Caco-2 (cell line): ENCODE measurements at regions not wholly inside any gene's neighbourhood (a gene's known extent, or its start where the extent isn't known, plus 50 kb on each side); places are given as distances from the start of the nearest gene placed in this dataset.

ENCODE experiments used
- BruUV-seq: library from RNA; stranded (reverse); fragments of 400-500 nt; replicated peaks from 2 replicates; lab custom pipeline; 2021; lab: Mats Ljungman, UMichigan
- CTCF ChIA-PET: fragments of 300-600 bp; sonication (Branson Sonifier 250); formaldehyde crosslinking; loops from one replicate; lab custom pipeline; 2022; ENCODE audit warnings: antibody characterized with exemption; lab: Charles Lee
- POLR2A ChIA-PET: fragments of 300-600 bp; sonication (Branson Sonifier 250); formaldehyde crosslinking; loops from one replicate; lab custom pipeline; 2022; ENCODE audit warnings: antibody characterized with exemption; lab: Charles Lee
- DNase-seq, 2 experiments: peaks; one replicate each; pipeline versions ENCODE4 v3.0.0 to v3.0.0-alpha.2; 2020 to 2022
- H3K27me3 ChIP-seq: replicated peaks from 2 replicates; pipeline ENCODE4 v1.6.0; 2011; ENCODE audit warnings: low read length; ENCODE audit not compliant: control insufficient read depth, insufficient read depth
- H3K36me3 ChIP-seq: 2 replicates; pipeline ENCODE4 v1.5.1; 2011; ENCODE audit warnings: low read length; ENCODE audit not compliant: control insufficient read depth, insufficient read depth
- H3K4me1 ChIP-seq: fragments of 250-450 bp; sonication (Bioruptor Pico); 2 replicates; pipeline ENCODE4 v1.5.1; 2020; ENCODE audit warnings: mild to moderate bottlenecking
- H3K4me3 ChIP-seq: 2 replicates; pipeline ENCODE4 v1.5.1; 2011; ENCODE audit warnings: low read depth, mild to moderate bottlenecking, control low read depth, low read length
- H3K9me3 ChIP-seq: fragments of 250-450 bp; sonication (Bioruptor Pico); 2 replicates; pipeline ENCODE4 v1.5.1; 2020; ENCODE audit warnings: mild to moderate bottlenecking, moderate library complexity
- H3K27ac Mint-ChIP-seq: one replicate; pipeline ENCODE4 v1.8.0; 2022; ENCODE audit warnings: mixed read lengths; ENCODE audit not compliant: unreplicated experiment
- H3K27me3 Mint-ChIP-seq: one replicate; pipeline ENCODE4 v1.8.0; 2022; ENCODE audit warnings: mixed read lengths; ENCODE audit not compliant: insufficient read depth, unreplicated experiment
- H3K36me3 Mint-ChIP-seq: one replicate; pipeline ENCODE4 v1.8.0; 2022; ENCODE audit warnings: mild to moderate bottlenecking, mixed read lengths; ENCODE audit not compliant: insufficient read depth, unreplicated experiment
- H3K4me1 Mint-ChIP-seq: one replicate; pipeline ENCODE4 v1.8.0; 2022; ENCODE audit warnings: low read depth, mixed read lengths; ENCODE audit not compliant: unreplicated experiment
- H3K4me3 Mint-ChIP-seq: one replicate; pipeline ENCODE4 v1.8.0; 2022; ENCODE audit warnings: mild to moderate bottlenecking, moderate library complexity, mixed read lengths; ENCODE audit not compliant: unreplicated experiment
- H3K9me3 Mint-ChIP-seq: one replicate; pipeline ENCODE4 v1.8.0; 2022; ENCODE audit warnings: mixed read lengths; ENCODE audit not compliant: unreplicated experiment
- intact Hi-C: fragments of 100-400 bp; cut with micrococcal nuclease; formaldehyde crosslinking; loops from one replicate; pipeline ENCODE4 v1.10.0; 2022; ENCODE audit not compliant: unreplicated experiment
- TF ChIP-seq, protein P1 (sequence below), 2 experiments: fragments of 200-600 bp in 1 of 2; IDR thresholded peaks; 1 replicate in 1 of 2; 2 replicates in 1 of 2; pipeline versions ENCODE4 v1.5.1 to v1.8.0; 2011 to 2022; ENCODE audit warnings: antibody characterized with exemption in 1 of 2, control low read depth in 1 of 2, inconsistent platforms in 1 of 2, low read depth in 1 of 2, low read length in 1 of 2, mild to moderate bottlenecking in 1 of 2, moderate library complexity in 1 of 2; ENCODE audit not compliant: insufficient read depth in 1 of 2, severe bottlenecking in 1 of 2, unreplicated experiment in 1 of 2

DNA sequence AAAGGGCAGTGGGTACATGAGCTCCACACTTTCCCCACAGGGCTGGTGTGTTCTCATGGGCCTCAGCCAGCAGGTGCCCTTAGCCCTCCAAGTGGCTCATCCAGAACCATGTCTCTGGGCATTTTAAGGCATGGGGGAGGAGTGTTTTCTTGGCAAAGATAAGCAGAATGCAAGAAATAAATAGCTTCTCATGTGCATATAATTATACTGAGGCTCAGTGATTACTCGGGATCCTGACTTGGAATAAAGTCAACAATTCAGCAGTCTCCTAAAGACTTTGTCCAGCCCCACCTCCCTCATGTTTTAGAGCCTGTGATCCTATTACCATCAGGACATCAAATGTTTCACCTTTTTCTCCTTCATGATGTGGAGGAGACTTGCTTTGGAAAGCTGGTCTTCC is 92.7 kb upstream of the COG2 start:
- Histone ChIP-seq H3K27me3 (no peaks in the 10 kb centered on the region), H3K36me3 (no peaks in the 10 kb centered on the region), H3K4me3 (no peak overlapping the region), H3K9me3 (no peaks in the 10 kb centered on the region), H3K4me1 (no peaks in the 10 kb centered on the region)
- TF ChIP-seq, protein P1, sequence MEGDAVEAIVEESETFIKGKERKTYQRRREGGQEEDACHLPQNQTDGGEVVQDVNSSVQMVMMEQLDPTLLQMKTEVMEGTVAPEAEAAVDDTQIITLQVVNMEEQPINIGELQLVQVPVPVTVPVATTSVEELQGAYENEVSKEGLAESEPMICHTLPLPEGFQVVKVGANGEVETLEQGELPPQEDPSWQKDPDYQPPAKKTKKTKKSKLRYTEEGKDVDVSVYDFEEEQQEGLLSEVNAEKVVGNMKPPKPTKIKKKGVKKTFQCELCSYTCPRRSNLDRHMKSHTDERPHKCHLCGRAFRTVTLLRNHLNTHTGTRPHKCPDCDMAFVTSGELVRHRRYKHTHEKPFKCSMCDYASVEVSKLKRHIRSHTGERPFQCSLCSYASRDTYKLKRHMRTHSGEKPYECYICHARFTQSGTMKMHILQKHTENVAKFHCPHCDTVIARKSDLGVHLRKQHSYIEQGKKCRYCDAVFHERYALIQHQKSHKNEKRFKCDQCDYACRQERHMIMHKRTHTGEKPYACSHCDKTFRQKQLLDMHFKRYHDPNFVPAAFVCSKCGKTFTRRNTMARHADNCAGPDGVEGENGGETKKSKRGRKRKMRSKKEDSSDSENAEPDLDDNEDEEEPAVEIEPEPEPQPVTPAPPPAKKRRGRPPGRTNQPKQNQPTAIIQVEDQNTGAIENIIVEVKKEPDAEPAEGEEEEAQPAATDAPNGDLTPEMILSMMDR (IDR thresholded peaks at IDR 0.05; ENCODE audit: insufficient read depth in 1 of 2, low read depth in 1 of 2, low read length in 1 of 2, severe bottlenecking in 1 of 2, unreplicated experiment in 1 of 2) = no peak
- H3K36me3 Mint-ChIP-seq = no peaks in the 10 kb centered on the region
- H3K27ac Mint-ChIP-seq = no peak overlapping the region
- H3K27me3 Mint-ChIP-seq = peaks cover 9% of the 10 kb centered on the region
- H3K4me1 Mint-ChIP-seq = no peaks in the 10 kb centered on the region
- POLR2A ChIA-PET = no interaction called here
- no peak for DNase-seq
- H3K4me3 Mint-ChIP-seq = no peak overlapping the region
- CTCF ChIA-PET = interaction anchor here (0.6 kb wide), 1 partner anchor 910 kb away, joined by 3 read pairs; no protein-coding TSS in a partner anchor
- no TSS peak for BruUV-seq
- intact Hi-C loops = no loop called here
- no peaks in the 10 kb centered on the region for H3K9me3 Mint-ChIP-seq

GRCh38 chr1:230548997-230549396 is 93.3 kb upstream of the COG2 start:
- POLR2A ChIA-PET = no interaction called here
- Mint-ChIP-seq H3K36me3 (no peaks in the 10 kb centered on the region), H3K27ac (no peak overlapping the region), H3K9me3 (no peaks in the 10 kb centered on the region), H3K4me1 (no peaks in the 10 kb centered on the region), H3K4me3 (no peak overlapping the region), H3K27me3 (peaks cover 9% of the 10 kb centered on the region)
- Histone ChIP-seq H3K9me3 (no peaks in the 10 kb centered on the region), H3K27me3 (no peaks in the 10 kb centered on the region), H3K36me3 (no peaks in the 10 kb centered on the region), H3K4me1 (no peaks in the 10 kb centered on the region), H3K4me3 (no peak overlapping the region)
- intact Hi-C loops = no loop called here
- TF ChIP-seq, protein P1 (IDR thresholded peaks at IDR 0.05; ENCODE audit: insufficient read depth in 1 of 2, low read depth in 1 of 2, low read length in 1 of 2, severe bottlenecking in 1 of 2, unreplicated experiment in 1 of 2) = no peak
- BruUV-seq = no TSS peak
- CTCF ChIA-PET = no interaction called here
- no peak for DNase-seq

DNA sequence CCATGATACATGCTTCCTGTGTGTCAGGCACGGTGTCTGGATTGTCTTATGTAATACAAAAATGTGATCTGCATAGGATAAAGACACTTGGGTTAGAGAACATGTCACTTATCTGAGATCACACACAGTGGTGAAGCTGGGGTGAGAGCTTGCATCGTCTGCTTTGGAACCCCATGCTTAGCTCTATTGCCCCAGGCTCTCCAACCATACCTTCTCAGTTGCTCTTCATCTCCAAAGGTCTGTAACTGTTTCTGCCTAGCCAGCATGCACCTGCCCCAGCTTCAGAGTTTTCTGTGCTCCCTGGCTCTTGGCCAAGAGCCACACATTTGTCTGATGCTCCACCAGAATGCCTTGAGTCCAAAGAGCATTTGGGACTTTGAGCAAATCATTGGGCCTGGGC is 93.9 kb upstream of the COG2 start:
- TF ChIP-seq, protein P1 (IDR thresholded peaks at IDR 0.05; ENCODE audit: insufficient read depth in 1 of 2, low read depth in 1 of 2, low read length in 1 of 2, severe bottlenecking in 1 of 2, unreplicated experiment in 1 of 2) = no peak
- peaks cover 4% of the 10 kb centered on the region for H3K27me3 Mint-ChIP-seq
- H3K4me3 Mint-ChIP-seq = no peak overlapping the region
- Histone ChIP-seq H3K4me3 (no peak overlapping the region), H3K4me1 (no peaks in the 10 kb centered on the region), H3K27me3 (no peaks in the 10 kb centered on the region), H3K36me3 (no peaks in the 10 kb centered on the region), H3K9me3 (no peaks in the 10 kb centered on the region)
- no TSS peak for BruUV-seq
- no peak for DNase-seq
- no peaks in the 10 kb centered on the region for H3K36me3 Mint-ChIP-seq
- CTCF ChIA-PET = no interaction called here
- POLR2A ChIA-PET = no interaction called here
- H3K27ac Mint-ChIP-seq = no peak overlapping the region
- intact Hi-C loops = no loop called here
- no peaks in the 10 kb centered on the region for H3K9me3 Mint-ChIP-seq
- no peaks in the 10 kb centered on the region for H3K4me1 Mint-ChIP-seq
